SIG-M5 treated with dmso at 0.1 percent for 504 hours (cell line): ENCODE measurements at regions not wholly inside any gene's neighbourhood (a gene's known extent, or its start where the extent isn't known, plus 50 kb on each side); places are given as distances from the start of the nearest gene placed in this dataset.
"Not testable (repeated sequence)": the region's sequence is repeated elsewhere in the genome, so short reads cannot be mapped to it uniquely, and the experiment has no call there.

Experiments
- DNase-seq: peaks from one replicate; lab custom pipeline; 2025; ENCODE audit not compliant: unreplicated experiment; lab: John Stamatoyannopoulos, UW

- peak; percentile 73 for DNase-seq
Measured at GRCh38 chr7:81887098-81888090, 117.5 kb upstream of the HGF start.

GRCh38 chr7:81886211-81886764, 116.4 kb upstream of the HGF start:
- DNase-seq = no peak

DNA sequence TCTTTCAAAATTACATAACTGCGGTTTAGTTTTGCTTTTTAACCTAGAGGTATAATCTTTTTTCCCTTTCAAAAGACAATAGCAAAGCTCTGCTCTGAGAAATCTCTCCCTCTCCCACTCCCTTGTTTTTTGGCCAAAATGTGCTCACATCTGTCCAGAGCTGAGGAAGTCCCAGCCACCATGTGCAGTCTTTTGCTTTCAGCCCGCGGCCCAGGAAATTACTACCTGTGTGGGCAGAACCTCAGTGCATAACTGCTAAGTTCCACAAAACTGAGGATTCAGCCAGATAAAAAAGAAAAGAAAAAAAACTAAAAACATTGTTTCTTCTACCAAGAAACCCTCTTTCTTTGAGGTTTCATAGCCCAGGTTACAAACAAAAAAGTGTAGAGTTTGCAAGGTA, 115.0 kb upstream of the HGF start:
- DNase-seq = no peak

- no peak for DNase-seq
Measured at GRCh38 chr7:81883801-81884393, 114.0 kb upstream of the HGF start.

DNA sequence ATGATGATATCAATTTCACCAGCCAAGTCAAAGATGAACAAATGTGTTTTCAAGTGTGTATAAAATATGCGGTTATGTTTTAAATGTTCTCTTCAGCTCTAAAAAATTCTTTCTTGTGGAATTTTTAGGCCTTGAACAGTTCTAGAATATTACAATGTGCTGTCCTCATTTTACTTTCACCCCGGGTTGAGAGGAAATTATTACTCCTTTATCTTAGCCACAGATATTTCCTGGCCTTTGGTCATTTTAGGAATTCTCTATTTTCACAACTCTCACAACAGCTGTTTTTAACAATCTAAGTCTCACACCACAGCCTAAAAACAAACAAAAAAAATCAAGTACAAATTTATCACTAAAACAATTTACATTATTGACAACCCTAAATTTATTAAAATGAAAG, 112.2 kb upstream of the HGF start:
- no peak for DNase-seq

DNA sequence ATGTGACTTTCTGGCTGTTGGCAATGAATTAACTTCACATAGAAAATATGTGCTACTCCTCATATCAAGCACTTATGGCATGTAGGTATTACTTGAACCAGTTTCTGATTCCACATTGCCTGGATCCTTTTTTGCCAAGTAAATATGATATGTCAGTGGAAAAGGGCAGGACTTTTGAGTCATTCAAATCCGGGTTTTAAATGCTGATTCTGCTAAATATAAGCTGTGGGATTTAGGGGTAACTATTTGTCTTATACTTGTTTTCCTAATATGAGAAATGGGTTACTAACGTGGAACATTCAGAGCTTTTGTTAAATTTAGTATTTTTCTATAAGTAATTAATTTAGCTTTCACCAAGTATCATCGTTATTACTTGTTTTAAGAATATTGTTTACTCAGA, 108.0 kb upstream of the HGF start:
- DNase-seq = no peak

- no peak for DNase-seq
Measured at GRCh38 chr7:81873559-81873958, 103.7 kb upstream of the HGF start.

DNA sequence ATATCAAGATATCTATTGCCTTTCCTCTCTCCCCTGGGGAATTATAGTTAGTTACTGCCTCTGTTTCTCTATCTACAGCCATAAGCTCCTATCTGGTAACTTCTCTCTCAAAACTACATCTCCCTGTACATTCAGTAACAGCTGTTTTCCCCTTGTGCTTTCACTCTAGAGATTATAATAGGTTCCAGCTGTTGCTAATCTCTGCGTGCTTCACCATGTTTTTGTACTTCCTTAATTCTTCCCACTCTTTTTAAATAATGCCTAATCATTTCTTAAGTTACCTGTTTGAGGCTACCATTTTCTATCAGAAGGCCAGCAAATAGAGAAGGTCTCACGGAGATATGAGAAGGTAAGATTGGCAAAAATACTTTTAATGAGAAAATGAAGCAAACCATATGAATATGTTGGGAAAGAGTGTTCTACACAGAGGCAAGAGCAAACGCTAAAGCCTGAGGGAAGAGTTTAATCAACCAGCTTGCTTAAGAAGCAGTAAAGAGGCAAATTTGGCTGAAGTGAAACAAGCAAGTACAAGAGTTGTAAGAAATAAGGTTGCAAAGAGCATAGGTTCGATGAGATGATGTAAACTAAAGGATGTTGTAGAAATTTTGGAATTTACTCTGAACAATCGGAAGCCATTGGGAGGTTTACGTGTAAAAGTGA, 101.9 kb upstream of the HGF start:
- DNase-seq = no peak

DNA sequence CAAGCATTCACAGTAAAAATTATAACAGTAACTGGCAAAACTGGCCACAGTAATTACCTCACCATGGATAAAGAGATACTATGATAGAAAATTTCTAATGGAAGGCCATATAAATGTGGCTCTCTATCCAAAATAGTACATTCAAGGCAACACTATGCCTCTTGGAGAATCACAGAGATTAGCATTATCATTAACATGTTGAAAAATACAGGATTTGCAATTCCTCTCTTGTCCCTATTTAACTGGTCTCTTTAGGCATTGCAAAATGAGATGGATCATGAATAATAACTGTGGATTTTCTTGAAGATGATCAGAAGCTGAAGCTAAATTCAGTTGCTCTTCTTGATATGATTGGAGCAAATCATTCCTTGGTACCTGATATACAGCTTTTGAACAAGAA, 100.8 kb upstream of the HGF start:
- DNase-seq = no peak

DNA sequence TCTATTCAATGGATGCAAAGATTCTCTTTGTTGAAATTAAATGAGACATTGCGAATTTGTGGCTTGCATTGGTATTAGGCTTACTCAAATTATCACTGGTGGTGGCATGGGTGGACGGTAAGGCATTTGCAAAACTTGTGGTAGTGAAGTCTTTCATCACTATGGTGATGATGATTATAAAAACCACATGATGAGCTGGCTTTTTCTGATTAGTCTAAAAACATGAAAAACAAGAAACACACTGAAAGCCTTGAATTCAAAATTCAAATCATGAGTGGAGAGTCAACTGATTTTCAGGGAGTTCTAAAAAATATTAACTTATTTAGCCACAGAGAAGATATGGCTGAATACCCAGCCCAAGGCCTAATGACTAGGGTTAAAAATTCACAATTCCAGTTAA, 99.8 kb upstream of the HGF start:
- DNase-seq = no peak

- DNase-seq = no peak
Measured at GRCh38 chr7:81865754-81866153, 95.9 kb upstream of the HGF start.

DNA sequence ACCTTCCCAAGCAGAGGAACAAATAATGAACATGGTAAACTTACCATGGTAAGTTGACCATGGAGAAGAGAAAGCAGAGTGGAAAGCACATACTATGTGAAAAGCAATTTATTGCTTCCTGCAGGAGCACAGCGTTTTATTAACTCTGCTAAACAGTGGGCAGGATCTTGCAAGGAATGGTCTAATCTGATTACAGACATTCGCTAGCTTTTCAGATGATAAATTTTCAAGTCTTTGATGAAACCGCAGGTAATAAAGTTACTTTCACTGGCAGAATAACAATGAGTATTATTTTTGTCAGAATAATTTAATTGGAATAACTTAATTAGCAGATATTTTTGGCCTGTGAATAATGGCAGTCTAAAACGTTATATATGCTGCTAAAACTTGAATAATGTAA, 89.6 kb upstream of the HGF start:
- no peak for DNase-seq

DNA sequence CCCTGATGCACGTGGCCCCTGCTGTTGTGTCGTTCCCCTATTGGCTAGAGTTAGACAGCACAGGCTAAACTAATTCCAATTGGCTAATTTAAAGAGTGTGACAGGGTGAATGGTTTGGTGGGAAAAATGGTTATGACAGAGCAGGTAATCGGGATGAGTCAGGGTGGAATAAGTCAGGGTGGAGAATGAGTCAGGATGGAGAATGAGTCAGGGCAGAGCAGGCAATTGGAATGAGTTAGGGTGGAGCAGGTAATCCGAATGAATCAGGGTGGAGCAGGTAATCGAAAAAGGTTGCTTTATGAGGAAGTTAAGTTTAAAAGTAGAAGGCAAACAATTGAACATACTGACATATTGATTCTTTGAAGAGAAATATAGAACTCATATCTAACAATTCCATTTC, 89.0 kb upstream of the HGF start:
- not testable (repeated sequence) for DNase-seq

DNA sequence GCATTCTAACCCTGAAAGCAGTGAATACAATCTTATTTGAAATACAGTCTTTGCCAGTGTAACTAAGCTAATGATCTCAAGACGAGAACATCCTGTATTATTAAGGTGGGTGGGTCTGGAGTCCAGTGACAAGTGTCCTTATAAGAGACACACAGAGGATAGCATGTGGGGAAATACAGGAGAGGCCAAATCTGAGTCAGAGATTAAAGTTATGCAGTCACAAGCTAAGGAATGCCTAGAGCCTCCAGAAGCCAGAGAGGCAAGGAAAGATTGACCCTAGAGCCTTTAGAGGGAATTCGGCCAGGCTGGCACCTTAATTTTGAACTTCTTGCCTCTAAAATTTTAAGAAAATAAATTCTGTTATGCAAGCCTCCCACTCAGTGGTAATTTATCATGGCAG, 87.5 kb upstream of the HGF start:
- no peak for DNase-seq

GRCh38 chr7:81854518-81854917, 84.7 kb upstream of the HGF start:
- no peak for DNase-seq

DNA sequence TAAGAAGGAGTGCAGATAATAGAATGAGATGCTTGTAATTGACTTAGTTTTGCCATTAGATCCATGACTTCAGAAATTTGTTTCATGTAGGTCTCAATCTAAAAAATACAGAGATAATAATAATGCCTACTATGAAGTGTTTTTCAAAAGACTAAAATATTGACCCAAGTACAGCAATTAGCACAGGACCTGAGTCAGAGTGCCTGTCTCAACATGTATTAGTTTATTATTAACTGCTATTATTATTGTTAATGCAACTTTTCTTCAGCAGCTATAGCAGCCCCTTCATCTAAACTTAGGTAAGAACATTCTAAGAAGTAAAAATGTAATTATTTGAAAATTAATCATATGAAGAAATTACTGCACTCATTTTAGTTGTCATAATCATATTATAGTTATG, 82.9 kb upstream of the HGF start:
- no peak for DNase-seq

- no peak for DNase-seq
Measured at GRCh38 chr7:81851413-81851812, 81.6 kb upstream of the HGF start.

- DNase-seq = peak; percentile 99
Measured at GRCh38 chr7:81846398-81846797, 76.6 kb upstream of the HGF start.

DNA sequence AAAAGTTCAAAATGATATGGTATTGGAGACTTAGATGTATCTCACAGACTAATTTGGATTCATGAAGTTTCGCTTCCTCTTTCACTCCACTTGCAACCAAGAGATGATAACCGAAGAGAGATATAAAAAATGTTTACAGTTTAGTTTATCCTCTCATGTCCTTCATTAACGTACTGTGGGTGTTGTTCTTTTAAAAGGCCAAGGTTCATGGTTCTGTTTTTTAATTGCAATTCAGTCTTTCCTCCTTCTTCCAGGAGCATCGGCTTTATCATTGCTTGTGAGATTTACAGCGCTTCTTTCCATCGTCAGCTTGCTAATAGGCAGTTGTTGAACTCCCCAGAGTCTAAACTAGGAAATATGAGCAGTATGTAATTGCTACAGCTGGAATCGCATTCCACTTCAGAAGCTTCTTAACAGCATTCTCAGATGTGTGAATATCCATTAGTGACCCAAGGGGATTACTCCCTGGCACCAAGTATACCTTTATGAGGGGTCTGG, 75.9 kb upstream of the HGF start:
- peak; percentile 78 for DNase-seq

DNA sequence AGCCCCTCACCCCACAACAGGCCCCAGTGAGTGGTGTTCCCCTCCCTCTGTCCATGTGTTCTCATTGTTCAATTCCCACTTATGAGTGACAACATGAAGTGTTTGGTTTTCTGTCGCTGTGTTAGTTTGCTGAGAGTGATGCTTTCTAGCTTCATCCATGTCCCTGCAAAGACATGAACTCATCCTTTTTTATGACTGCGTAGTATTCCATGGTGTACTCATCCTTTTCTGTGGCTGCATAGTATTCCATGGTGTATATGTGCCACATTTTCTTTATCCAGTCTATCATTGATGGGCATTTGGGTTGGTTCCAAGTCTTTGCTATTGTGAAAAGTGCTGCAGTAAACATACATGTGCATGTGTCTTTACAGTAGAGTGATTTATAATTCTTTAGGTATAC, 73.8 kb upstream of the HGF start:
- DNase-seq = not testable (repeated sequence)

GRCh38 chr7:81842361-81842760, 72.5 kb upstream of the HGF start:
- no peak for DNase-seq
